OCI-LY3 (cell line): ENCODE measurements at regions not wholly inside any gene's neighbourhood (a gene's known extent, or its start where the extent isn't known, plus 50 kb on each side); places are given as distances from the start of the nearest gene placed in this dataset.
"Not testable (repeated sequence)": the region's sequence is repeated elsewhere in the genome, so short reads cannot be mapped to it uniquely, and the experiment has no call there.

Experiments
- EZH2phosphoT487 ChIP-seq: fragments of 200-600 bp; shearing (Covaris generic); IDR thresholded peaks from 2 replicates; pipeline ENCODE4 v1.6.1; 2018; ENCODE audit warnings: antibody characterized with exemption, mixed run types, low read depth
- TF ChIP-seq, protein P1 (sequence below): fragments of 200-600, 300-600 bp; sonication (generic); IDR thresholded peaks from 2 replicates; pipeline ENCODE4 v1.5.1; 2014; ENCODE audit warnings: antibody characterized with exemption, low read length, low read depth

DNA sequence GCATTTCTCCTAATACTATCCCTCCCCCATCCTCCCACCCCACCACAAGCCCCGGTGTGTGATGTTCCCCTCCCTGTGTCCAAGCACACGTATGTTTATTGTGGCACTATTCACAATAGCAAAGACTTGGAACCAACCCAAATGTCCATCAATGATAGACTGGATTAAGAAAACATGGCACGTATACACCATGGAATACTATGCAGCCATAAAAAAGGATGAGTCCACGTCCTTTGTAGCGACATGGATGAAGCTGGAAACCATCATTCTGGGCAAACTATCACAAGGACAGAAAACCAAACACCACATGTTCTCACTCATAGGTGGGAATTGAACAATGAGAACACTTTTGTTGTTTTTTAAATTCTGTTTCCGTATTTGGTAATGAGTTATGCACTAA, 2294.6 kb upstream of the AGA start:
- TF ChIP-seq, protein P1, sequence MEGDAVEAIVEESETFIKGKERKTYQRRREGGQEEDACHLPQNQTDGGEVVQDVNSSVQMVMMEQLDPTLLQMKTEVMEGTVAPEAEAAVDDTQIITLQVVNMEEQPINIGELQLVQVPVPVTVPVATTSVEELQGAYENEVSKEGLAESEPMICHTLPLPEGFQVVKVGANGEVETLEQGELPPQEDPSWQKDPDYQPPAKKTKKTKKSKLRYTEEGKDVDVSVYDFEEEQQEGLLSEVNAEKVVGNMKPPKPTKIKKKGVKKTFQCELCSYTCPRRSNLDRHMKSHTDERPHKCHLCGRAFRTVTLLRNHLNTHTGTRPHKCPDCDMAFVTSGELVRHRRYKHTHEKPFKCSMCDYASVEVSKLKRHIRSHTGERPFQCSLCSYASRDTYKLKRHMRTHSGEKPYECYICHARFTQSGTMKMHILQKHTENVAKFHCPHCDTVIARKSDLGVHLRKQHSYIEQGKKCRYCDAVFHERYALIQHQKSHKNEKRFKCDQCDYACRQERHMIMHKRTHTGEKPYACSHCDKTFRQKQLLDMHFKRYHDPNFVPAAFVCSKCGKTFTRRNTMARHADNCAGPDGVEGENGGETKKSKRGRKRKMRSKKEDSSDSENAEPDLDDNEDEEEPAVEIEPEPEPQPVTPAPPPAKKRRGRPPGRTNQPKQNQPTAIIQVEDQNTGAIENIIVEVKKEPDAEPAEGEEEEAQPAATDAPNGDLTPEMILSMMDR: not testable (repeated sequence)
- TF ChIP-seq EZH2phosphoT487: not testable (repeated sequence)
